ENCODE measurements at regions not wholly inside any gene's neighbourhood (a gene's known extent, or its start where the extent isn't known, plus 50 kb on each side); places are given as distances from the start of the nearest gene placed in this dataset.

- H3K36me3 ChIP-seq = no peaks in the 10 kb centered on the region
- intact Hi-C loops (cut with DNase I; ENCODE audit: low total_unique reads) (no loop called here), in situ Hi-C loops (cut with MboI; ENCODE audit: low pct_ligation_motif_present in 1 of 4, low pct_unique_long_range_greater_than_20kb in 1 of 4, low sequenced_read_pairs in 3 of 4) (no loop called here)
- no peaks in the 10 kb centered on the region for H3K9me3 ChIP-seq
- no peak for DNase-seq
- H3K4me1 ChIP-seq = peaks cover 0 to 4% (median 0%) of the 10 kb centered on the region in 4 donors
- TF ChIP-seq POLR2AphosphoS5 (IDR thresholded peaks at IDR 0.05) = no peak
- TF ChIP-seq EP300 (IDR thresholded peaks at IDR 0.05; ENCODE audit: low read depth) = no peak
- no peak for TF ChIP-seq CTCF (IDR thresholded peaks at IDR 0.05)
- TF ChIP-seq POLR2A (IDR thresholded peaks at IDR 0.05) = no peak
- H3K27ac ChIP-seq = no peak overlapping the region
- H3K4me3 ChIP-seq = no peak overlapping the region
- H3K27me3 ChIP-seq = no peaks in the 10 kb centered on the region
- WGBS, 2 donors (ENCODE audit: low coverage in 1 of 2) = 78 to 79% methylated on average over 2 of the region's 2 CpGs
These were observed 173.7 kb upstream of the CAMK1G start for GRCh38 chr1:209409780-209410179.

GRCh38 chr1:209411491-209411929 lies 172.0 kb upstream of the CAMK1G start:
- Histone ChIP-seq H3K27ac (peak overlapping the region in 1 of 4 donors; percentile 28), H3K4me3 (no peak overlapping the region), H3K27me3 (no peaks in the 10 kb centered on the region), H3K9me3 (no peaks in the 10 kb centered on the region), H3K4me1 (peaks cover 0 to 4% (median 0%) of the 10 kb centered on the region in 4 donors), H3K36me3 (no peaks in the 10 kb centered on the region)
- intact Hi-C loops (cut with DNase I; ENCODE audit: low total_unique reads) (no loop called here), in situ Hi-C loops (cut with MboI; ENCODE audit: low pct_ligation_motif_present in 1 of 4, low pct_unique_long_range_greater_than_20kb in 1 of 4, low sequenced_read_pairs in 3 of 4) (no loop called here)
- TF ChIP-seq POLR2A (IDR thresholded peaks at IDR 0.05) (no peak), EP300 (IDR thresholded peaks at IDR 0.05; ENCODE audit: low read depth) (no peak), CTCF (IDR thresholded peaks at IDR 0.05) (no peak), POLR2AphosphoS5 (IDR thresholded peaks at IDR 0.05) (no peak)
- DNase-seq = no peak
- WGBS, 2 donors (ENCODE audit: low coverage in 1 of 2) = 0 to 28% methylated on average over 1 to 3 of the region's 3 CpGs

GRCh38 chr1:209412036-209412435 lies 171.5 kb upstream of the CAMK1G start:
- Histone ChIP-seq H3K9me3 (no peaks in the 10 kb centered on the region), H3K4me3 (no peak overlapping the region), H3K4me1 (peaks cover 0 to 4% (median 0%) of the 10 kb centered on the region in 4 donors), H3K27me3 (no peaks in the 10 kb centered on the region), H3K27ac (peak overlapping the region in 1 of 4 donors; percentile 28), H3K36me3 (no peaks in the 10 kb centered on the region)
- intact Hi-C loops (cut with DNase I; ENCODE audit: low total_unique reads) = no loop called here
- in situ Hi-C loops (cut with MboI; ENCODE audit: low pct_ligation_motif_present in 1 of 4, low pct_unique_long_range_greater_than_20kb in 1 of 4, low sequenced_read_pairs in 3 of 4) = no loop called here
- TF ChIP-seq POLR2A (IDR thresholded peaks at IDR 0.05) (no peak), EP300 (IDR thresholded peaks at IDR 0.05; ENCODE audit: low read depth) (no peak), CTCF (IDR thresholded peaks at IDR 0.05) (no peak), POLR2AphosphoS5 (IDR thresholded peaks at IDR 0.05) (no peak)
- DNase-seq = no peak

- no peak for DNase-seq
- in situ Hi-C loops (cut with MboI; ENCODE audit: low pct_ligation_motif_present in 1 of 4, low pct_unique_long_range_greater_than_20kb in 1 of 4, low sequenced_read_pairs in 3 of 4) (no loop called here), intact Hi-C loops (cut with DNase I; ENCODE audit: low total_unique reads) (no loop called here)
- Histone ChIP-seq H3K27ac (no peak overlapping the region), H3K36me3 (no peaks in the 10 kb centered on the region), H3K4me1 (peaks cover 0 to 4% (median 0%) of the 10 kb centered on the region in 4 donors), H3K4me3 (no peak overlapping the region), H3K9me3 (no peaks in the 10 kb centered on the region), H3K27me3 (no peaks in the 10 kb centered on the region)
- TF ChIP-seq POLR2AphosphoS5 (IDR thresholded peaks at IDR 0.05) (no peak), EP300 (IDR thresholded peaks at IDR 0.05; ENCODE audit: low read depth) (no peak), POLR2A (IDR thresholded peaks at IDR 0.05) (no peak), CTCF (IDR thresholded peaks at IDR 0.05) (no peak)
- WGBS, 2 donors (ENCODE audit: low coverage in 1 of 2) = 38 to 75% methylated on average over 1 of the region's 1 CpG
These were observed 170.9 kb upstream of the CAMK1G start for GRCh38 chr1:209412566-209412965.
